Osteocyte (in vitro differentiated cells): ENCODE measurements at regions not wholly inside any gene's neighbourhood (a gene's known extent, or its start where the extent isn't known, plus 50 kb on each side); places are given as distances from the start of the nearest gene placed in this dataset.

Experiments
- DNase-seq: peaks from one replicate; pipeline ENCODE4 v3.0.0; 2021; ENCODE audit warnings: mixed read lengths; ENCODE audit not compliant: unreplicated experiment; ENCODE audit errors: extremely low spot score
- H3K27ac Mint-ChIP-seq: one replicate; pipeline ENCODE4 v1.8.0; 2021; ENCODE audit warnings: mild to moderate bottlenecking, mixed read lengths; ENCODE audit not compliant: unreplicated experiment
- H3K27me3 Mint-ChIP-seq: one replicate; pipeline ENCODE4 v1.8.0; 2021; ENCODE audit warnings: mixed read lengths; ENCODE audit not compliant: unreplicated experiment
- H3K36me3 Mint-ChIP-seq: one replicate; pipeline ENCODE4 v1.8.0; 2021; ENCODE audit warnings: mixed read lengths; ENCODE audit not compliant: unreplicated experiment
- H3K4me1 Mint-ChIP-seq: one replicate; pipeline ENCODE4 v1.8.0; 2021; ENCODE audit warnings: mixed read lengths; ENCODE audit not compliant: unreplicated experiment
- H3K4me3 Mint-ChIP-seq: one replicate; pipeline ENCODE4 v1.8.0; 2021; ENCODE audit warnings: mild to moderate bottlenecking, moderate library complexity, mixed read lengths; ENCODE audit not compliant: unreplicated experiment
- H3K9me3 Mint-ChIP-seq: one replicate; pipeline ENCODE4 v1.8.0; 2021; ENCODE audit warnings: mixed read lengths; ENCODE audit not compliant: unreplicated experiment
- CTCF ChIP-seq: fragments of 200-600 bp; sonication (generic); IDR thresholded peaks from 2 replicates; pipeline ENCODE4 v1.5.0; 2021; ENCODE audit warnings: antibody characterized with exemption, mild to moderate bottlenecking, moderate library complexity

DNA sequence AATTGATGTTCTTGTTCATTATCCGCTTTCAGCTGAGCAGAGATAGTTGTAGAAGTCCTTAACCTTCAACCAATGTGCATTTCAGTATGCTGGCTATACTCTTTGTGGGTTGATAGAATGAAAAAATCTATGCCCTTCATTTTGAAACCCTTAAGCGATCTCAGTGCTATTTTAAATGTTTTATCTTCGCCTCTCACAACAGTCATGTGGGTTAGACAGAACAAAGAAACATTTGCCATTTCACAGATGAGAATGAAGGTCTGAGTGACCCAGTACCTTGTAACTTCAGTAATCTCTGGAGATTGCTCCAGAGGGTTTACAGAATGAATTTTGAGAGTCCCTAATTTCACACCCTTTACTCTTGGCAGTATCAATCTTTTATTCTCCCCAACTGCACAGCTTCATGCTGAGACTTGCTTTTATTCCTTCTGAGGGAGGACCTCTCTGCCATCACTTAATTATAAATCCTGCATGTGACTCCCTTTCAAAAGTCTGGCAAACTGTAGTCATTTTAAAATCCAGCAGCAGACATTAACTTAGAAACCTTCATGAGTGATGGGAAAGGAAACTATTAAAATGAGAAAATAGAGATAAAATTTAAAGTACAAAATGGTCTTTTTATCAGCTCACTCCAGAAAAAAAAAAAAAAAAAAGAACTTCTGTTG is 921.5 kb downstream of the RAB28 start:
- H3K9me3 Mint-ChIP-seq: peaks cover 5% of the 10 kb centered on the region
- H3K27me3 Mint-ChIP-seq: no peaks in the 10 kb centered on the region
- TF ChIP-seq CTCF: no peak
- H3K36me3 Mint-ChIP-seq: no peaks in the 10 kb centered on the region
- H3K27ac Mint-ChIP-seq: no peak overlapping the region
- no peak overlapping the region for H3K4me3 Mint-ChIP-seq
- DNase-seq: no peak
- H3K4me1 Mint-ChIP-seq: no peaks in the 10 kb centered on the region

- no peaks in the 10 kb centered on the region for H3K27me3 Mint-ChIP-seq
- H3K4me1 Mint-ChIP-seq: no peaks in the 10 kb centered on the region
- H3K36me3 Mint-ChIP-seq: no peaks in the 10 kb centered on the region
- H3K4me3 Mint-ChIP-seq: no peak overlapping the region
- no peak for TF ChIP-seq CTCF
- DNase-seq: no peak
- no peak overlapping the region for H3K27ac Mint-ChIP-seq
- peaks cover 5% of the 10 kb centered on the region for H3K9me3 Mint-ChIP-seq
Observed at GRCh38 chr4:12562021-12562420, 922.1 kb downstream of the RAB28 start.

- no peaks in the 10 kb centered on the region for H3K4me1 Mint-ChIP-seq
- no peaks in the 10 kb centered on the region for H3K36me3 Mint-ChIP-seq
- no peak overlapping the region for H3K4me3 Mint-ChIP-seq
- H3K27me3 Mint-ChIP-seq: no peaks in the 10 kb centered on the region
- no peak for TF ChIP-seq CTCF
- H3K27ac Mint-ChIP-seq: no peak overlapping the region
- peaks cover 24% of the 10 kb centered on the region for H3K9me3 Mint-ChIP-seq
- no peak for DNase-seq
Observed at GRCh38 chr4:12555011-12555410, 929.1 kb downstream of the RAB28 start.

DNA sequence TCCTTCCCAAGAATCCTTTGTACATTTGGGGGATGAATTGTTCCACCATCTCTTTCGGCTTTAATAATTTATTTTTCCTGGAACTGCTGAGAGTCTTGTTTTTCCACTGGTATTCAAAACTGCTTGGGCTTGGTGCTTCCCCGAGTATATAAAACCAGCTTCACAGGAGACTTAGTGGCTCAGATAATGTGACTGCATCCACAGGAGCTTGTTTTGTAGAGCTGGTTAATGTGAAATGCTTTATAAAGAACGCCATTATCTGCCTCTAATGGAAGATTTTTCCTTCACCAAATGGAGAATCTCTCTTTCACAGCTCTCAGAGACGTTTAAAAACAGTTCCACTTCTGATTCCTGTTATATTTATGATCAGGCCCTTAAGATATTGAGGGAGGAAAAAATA is 935.5 kb downstream of the RAB28 start:
- TF ChIP-seq CTCF: no peak
- H3K27me3 Mint-ChIP-seq: no peaks in the 10 kb centered on the region
- H3K36me3 Mint-ChIP-seq: no peaks in the 10 kb centered on the region
- peaks cover 15% of the 10 kb centered on the region for H3K9me3 Mint-ChIP-seq
- no peak overlapping the region for H3K4me3 Mint-ChIP-seq
- H3K4me1 Mint-ChIP-seq: no peaks in the 10 kb centered on the region
- no peak overlapping the region for H3K27ac Mint-ChIP-seq
- no peak for DNase-seq

GRCh38 chr4:12545812-12546211 is 938.3 kb downstream of the RAB28 start:
- no peaks in the 10 kb centered on the region for H3K27me3 Mint-ChIP-seq
- H3K36me3 Mint-ChIP-seq: no peaks in the 10 kb centered on the region
- no peaks in the 10 kb centered on the region for H3K4me1 Mint-ChIP-seq
- H3K9me3 Mint-ChIP-seq: peaks cover 4% of the 10 kb centered on the region
- H3K4me3 Mint-ChIP-seq: no peak overlapping the region
- TF ChIP-seq CTCF: no peak
- H3K27ac Mint-ChIP-seq: no peak overlapping the region
- no peak for DNase-seq
